SU-DHL-6 (cell line): ENCODE measurements at regions not wholly inside any gene's neighbourhood (a gene's known extent, or its start where the extent isn't known, plus 50 kb on each side); places are given as distances from the start of the nearest gene placed in this dataset.

Experiments
- EZH2phosphoT487 ChIP-seq: fragments of 200-600 bp; sonication (generic), shearing (Covaris generic); conservative IDR thresholded peaks from 2 replicates; pipeline ENCODE4 v1.6.1; 2018; ENCODE audit warnings: mild to moderate bottlenecking, antibody characterized with exemption, low read length, moderate library complexity, mixed read lengths
- TF ChIP-seq, protein P1 (sequence below): fragments of 200-600 bp; sonication (generic); IDR thresholded peaks from one replicate; pipeline ENCODE4 v1.5.1; 2017; ENCODE audit warnings: antibody characterized with exemption, mild to moderate bottlenecking, low read length, moderate library complexity; ENCODE audit not compliant: insufficient read depth, poor library complexity, severe bottlenecking

DNA sequence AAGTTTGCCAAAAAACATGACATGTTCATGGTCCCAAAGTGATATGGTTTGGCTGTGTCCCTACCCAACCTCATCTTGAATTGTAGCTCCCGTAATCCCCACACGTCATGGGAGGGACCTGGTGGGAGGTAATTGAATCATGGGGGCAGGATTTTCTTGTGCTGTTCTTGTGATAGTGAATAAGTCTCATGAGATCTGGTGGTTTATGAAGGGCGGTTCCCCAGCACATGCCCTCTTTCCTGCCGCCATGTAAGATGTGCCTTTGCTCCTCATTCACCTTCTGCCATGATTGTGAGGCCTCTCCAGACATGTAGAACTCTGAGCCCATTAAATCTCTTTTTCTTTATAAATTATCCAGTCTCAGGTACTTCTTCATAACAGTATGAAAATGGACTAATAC lies 322.1 kb downstream of the MED10 start:
- TF ChIP-seq, protein P1, sequence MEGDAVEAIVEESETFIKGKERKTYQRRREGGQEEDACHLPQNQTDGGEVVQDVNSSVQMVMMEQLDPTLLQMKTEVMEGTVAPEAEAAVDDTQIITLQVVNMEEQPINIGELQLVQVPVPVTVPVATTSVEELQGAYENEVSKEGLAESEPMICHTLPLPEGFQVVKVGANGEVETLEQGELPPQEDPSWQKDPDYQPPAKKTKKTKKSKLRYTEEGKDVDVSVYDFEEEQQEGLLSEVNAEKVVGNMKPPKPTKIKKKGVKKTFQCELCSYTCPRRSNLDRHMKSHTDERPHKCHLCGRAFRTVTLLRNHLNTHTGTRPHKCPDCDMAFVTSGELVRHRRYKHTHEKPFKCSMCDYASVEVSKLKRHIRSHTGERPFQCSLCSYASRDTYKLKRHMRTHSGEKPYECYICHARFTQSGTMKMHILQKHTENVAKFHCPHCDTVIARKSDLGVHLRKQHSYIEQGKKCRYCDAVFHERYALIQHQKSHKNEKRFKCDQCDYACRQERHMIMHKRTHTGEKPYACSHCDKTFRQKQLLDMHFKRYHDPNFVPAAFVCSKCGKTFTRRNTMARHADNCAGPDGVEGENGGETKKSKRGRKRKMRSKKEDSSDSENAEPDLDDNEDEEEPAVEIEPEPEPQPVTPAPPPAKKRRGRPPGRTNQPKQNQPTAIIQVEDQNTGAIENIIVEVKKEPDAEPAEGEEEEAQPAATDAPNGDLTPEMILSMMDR = no peak
- TF ChIP-seq EZH2phosphoT487 = no peak
